A673 (cell line): ENCODE measurements at regions not wholly inside any gene's neighbourhood (a gene's known extent, or its start where the extent isn't known, plus 50 kb on each side); places are given as distances from the start of the nearest gene placed in this dataset.
"Not testable (repeated sequence)": the region's sequence is repeated elsewhere in the genome, so short reads cannot be mapped to it uniquely, and the experiment has no call there.

Experiments
- BruUV-seq: library from RNA; stranded (reverse); fragments of 400-500 nt; replicated peaks from 2 replicates; lab custom pipeline; 2021; lab: Mats Ljungman, UMichigan
- CTCF ChIA-PET: fragments of 300-600 bp; sonication (Branson Sonifier 250); formaldehyde crosslinking; loops from one replicate; lab custom pipeline; 2022; ENCODE audit warnings: antibody characterized with exemption; lab: Charles Lee
- POLR2A ChIA-PET: fragments of 300-600 bp; sonication (Branson Sonifier 250); formaldehyde crosslinking; loops from one replicate; lab custom pipeline; 2022; ENCODE audit warnings: antibody characterized with exemption; ENCODE audit not compliant: low non-redundant PET; lab: Charles Lee
- DNase-seq: peaks from one replicate; pipeline ENCODE4 v3.0.0-alpha.2; 2015; ENCODE audit warnings: low spot score
- H3K27ac ChIP-seq: fragments of 200-600 bp; sonication (generic); 2 replicates; pipeline ENCODE4 v1.5.1; 2016; ENCODE audit warnings: mixed run types, low read depth, mild to moderate bottlenecking, mixed read lengths, antibody characterized with exemption, low read length; ENCODE audit not compliant: poor library complexity, severe bottlenecking
- H3K27me3 ChIP-seq: fragments of 200-600 bp; sonication (generic); replicated peaks from 2 replicates; pipeline ENCODE4 v1.6.1; 2017; ENCODE audit warnings: mixed run types, low read depth, mild to moderate bottlenecking, mixed read lengths, antibody characterized with exemption, low read length; ENCODE audit not compliant: insufficient read depth, poor library complexity
- H3K36me3 ChIP-seq: fragments of 200-600 bp; sonication (generic); 2 replicates; pipeline ENCODE4 v1.6.1; 2016; ENCODE audit warnings: mixed run types, mild to moderate bottlenecking, mixed read lengths, antibody characterized with exemption, low read length; ENCODE audit not compliant: insufficient read depth, poor library complexity, severe bottlenecking
- H3K4me1 ChIP-seq: fragments of 200-600 bp; sonication (generic); 2 replicates; pipeline ENCODE4 v1.6.1; 2017; ENCODE audit warnings: mixed run types, mild to moderate bottlenecking, mixed read lengths, antibody characterized with exemption, low read length; ENCODE audit not compliant: insufficient read depth, poor library complexity, severe bottlenecking
- H3K4me3 ChIP-seq: fragments of 200-600 bp; sonication (generic); 2 replicates; pipeline ENCODE4 v1.5.1; 2016; ENCODE audit warnings: low read depth, mixed run types, mild to moderate bottlenecking, mixed read lengths, low read length; ENCODE audit not compliant: poor library complexity, severe bottlenecking
- H3K9me3 ChIP-seq: fragments of 200-600 bp; sonication (generic); 2 replicates; pipeline ENCODE4 v1.6.1; 2016; ENCODE audit warnings: mixed run types, low read depth, mild to moderate bottlenecking, mixed read lengths, antibody characterized with exemption, low read length; ENCODE audit not compliant: poor library complexity, severe bottlenecking
- CTCF ChIP-seq: fragments of 300-800, 200-600 bp; sonication (generic); conservative IDR thresholded peaks from 2 replicates; pipeline ENCODE4 v1.5.1; 2017; ENCODE audit warnings: low read depth, mild to moderate bottlenecking, antibody characterized with exemption, low read length, moderate library complexity, mixed read lengths
- EZH2 ChIP-seq: fragments of 200-600 bp; sonication (generic); IDR thresholded peaks from 2 replicates; pipeline ENCODE4 v1.6.1; 2017; ENCODE audit warnings: borderline replicate concordance, low read depth, mild to moderate bottlenecking, mixed read lengths, antibody characterized with exemption, low read length; ENCODE audit not compliant: poor library complexity, severe bottlenecking
- intact Hi-C: fragments of 100-400 bp; cut with micrococcal nuclease; formaldehyde crosslinking; loops from one replicate; pipeline ENCODE4 v1.10.0; 2022; ENCODE audit not compliant: unreplicated experiment

- no peaks in the 10 kb centered on the region for H3K4me1 ChIP-seq
- ChIA-PET POLR2A (no interaction called here), CTCF (no interaction called here)
These were observed 912.3 kb upstream of the WWC1 start for GRCh38 chr5:167378894-167379723.

GRCh38 chr5:167381457-167381856 is 910.0 kb upstream of the WWC1 start:
- Histone ChIP-seq H3K27ac (no peak overlapping the region), H3K27me3 (no peaks in the 10 kb centered on the region), H3K4me3 (no peak overlapping the region), H3K36me3 (no peaks in the 10 kb centered on the region), H3K4me1 (no peaks in the 10 kb centered on the region), H3K9me3 (no peaks in the 10 kb centered on the region)
- POLR2A ChIA-PET = no interaction called here
- BruUV-seq = no TSS peak
- CTCF ChIA-PET = no interaction called here
- intact Hi-C loops = no loop called here
- no peak for TF ChIP-seq EZH2
- no peak for TF ChIP-seq CTCF
- DNase-seq = no peak

More at GRCh38 chr5:167378894-167379723, 912.3 kb upstream of the WWC1 start:
- TF ChIP-seq CTCF (no peak), EZH2 (no peak)
- no TSS peak for BruUV-seq
- Histone ChIP-seq H3K27me3 (no peaks in the 10 kb centered on the region), H3K36me3 (no peaks in the 10 kb centered on the region), H3K4me3 (no peak overlapping the region), H3K27ac (no peak overlapping the region), H3K9me3 (no peaks in the 10 kb centered on the region)
- no peak for DNase-seq
- intact Hi-C loops = no loop called here

GRCh38 chr5:167389537-167389936 is 901.9 kb upstream of the WWC1 start:
- Histone ChIP-seq H3K27me3 (no peaks in the 10 kb centered on the region), H3K4me3 (no peak overlapping the region), H3K36me3 (no peaks in the 10 kb centered on the region), H3K9me3 (no peaks in the 10 kb centered on the region), H3K4me1 (no peaks in the 10 kb centered on the region), H3K27ac (no peak overlapping the region)
- TF ChIP-seq EZH2 (no peak), CTCF (no peak)
- no TSS peak for BruUV-seq
- DNase-seq = no peak
- intact Hi-C loops = no loop called here
- CTCF ChIA-PET = no interaction called here
- POLR2A ChIA-PET = no interaction called here

GRCh38 chr5:167391286-167391685 is 900.2 kb upstream of the WWC1 start:
- intact Hi-C loops, H3K4me3 ChIP-seq, H3K4me1 ChIP-seq, H3K9me3 ChIP-seq, H3K36me3 ChIP-seq, CTCF ChIA-PET, H3K27me3 ChIP-seq, POLR2A ChIA-PET, DNase-seq, BruUV-seq, H3K27ac ChIP-seq: not testable (repeated sequence)
